ENCODE measurements at regions not wholly inside any gene's neighbourhood (a gene's known extent, or its start where the extent isn't known, plus 50 kb on each side); places are given as distances from the start of the nearest gene placed in this dataset.

DNA sequence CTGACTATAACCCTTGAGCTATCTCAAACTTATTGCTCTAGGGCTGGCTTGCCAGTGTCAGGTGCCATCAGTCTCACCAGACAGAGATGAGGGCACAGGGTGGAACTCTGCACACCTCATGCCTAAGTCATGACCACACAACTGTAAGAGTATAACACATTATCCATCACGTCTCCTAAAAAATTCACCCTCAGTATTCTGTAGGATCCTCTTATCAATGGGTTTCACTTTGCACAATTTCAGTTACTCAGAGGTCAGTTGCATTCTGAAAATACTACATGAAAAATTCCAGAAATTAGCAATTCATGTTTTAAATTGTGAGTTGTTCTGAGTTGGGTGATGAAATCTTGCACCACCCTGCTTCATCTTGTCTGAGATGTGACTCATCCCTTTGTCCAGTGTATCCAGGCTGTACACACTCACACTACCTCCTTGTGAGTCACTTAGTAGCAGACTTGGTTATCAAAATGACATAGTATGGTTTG lies 690.9 kb upstream of the CDH18 start:
- TF ChIP-seq, protein P1, sequence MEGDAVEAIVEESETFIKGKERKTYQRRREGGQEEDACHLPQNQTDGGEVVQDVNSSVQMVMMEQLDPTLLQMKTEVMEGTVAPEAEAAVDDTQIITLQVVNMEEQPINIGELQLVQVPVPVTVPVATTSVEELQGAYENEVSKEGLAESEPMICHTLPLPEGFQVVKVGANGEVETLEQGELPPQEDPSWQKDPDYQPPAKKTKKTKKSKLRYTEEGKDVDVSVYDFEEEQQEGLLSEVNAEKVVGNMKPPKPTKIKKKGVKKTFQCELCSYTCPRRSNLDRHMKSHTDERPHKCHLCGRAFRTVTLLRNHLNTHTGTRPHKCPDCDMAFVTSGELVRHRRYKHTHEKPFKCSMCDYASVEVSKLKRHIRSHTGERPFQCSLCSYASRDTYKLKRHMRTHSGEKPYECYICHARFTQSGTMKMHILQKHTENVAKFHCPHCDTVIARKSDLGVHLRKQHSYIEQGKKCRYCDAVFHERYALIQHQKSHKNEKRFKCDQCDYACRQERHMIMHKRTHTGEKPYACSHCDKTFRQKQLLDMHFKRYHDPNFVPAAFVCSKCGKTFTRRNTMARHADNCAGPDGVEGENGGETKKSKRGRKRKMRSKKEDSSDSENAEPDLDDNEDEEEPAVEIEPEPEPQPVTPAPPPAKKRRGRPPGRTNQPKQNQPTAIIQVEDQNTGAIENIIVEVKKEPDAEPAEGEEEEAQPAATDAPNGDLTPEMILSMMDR (IDR thresholded peaks at IDR 0.05): no peak
- no peaks in the 10 kb centered on the region for H3K9me3 Mint-ChIP-seq
- no peak for DNase-seq
- H3K36me3 Mint-ChIP-seq (ENCODE audit: low read depth): no peaks in the 10 kb centered on the region
- no peak overlapping the region for H3K4me3 Mint-ChIP-seq
- H3K4me1 Mint-ChIP-seq: no peaks in the 10 kb centered on the region
- H3K27ac Mint-ChIP-seq: no peak overlapping the region
- H3K27me3 Mint-ChIP-seq (ENCODE audit: low read depth, poor library complexity): peaks cover 2% of the 10 kb centered on the region

DNA sequence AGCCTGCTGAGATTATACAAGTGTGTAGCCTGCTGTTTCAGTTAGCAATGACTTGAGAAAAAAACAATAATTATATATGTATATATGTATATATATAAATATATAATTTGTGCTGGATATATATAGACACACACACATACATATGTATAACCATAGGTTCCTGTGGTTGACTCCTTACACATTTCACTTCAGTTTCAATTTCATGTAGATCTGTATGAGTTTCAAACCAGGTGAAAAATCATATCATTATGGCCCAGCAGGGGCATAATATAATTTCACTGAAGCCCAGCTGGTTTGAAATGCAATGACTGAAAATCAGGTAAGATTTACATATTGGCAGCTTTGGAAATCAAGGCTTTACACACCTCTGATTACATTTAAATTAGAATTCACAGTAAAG lies 690.4 kb upstream of the CDH18 start:
- TF ChIP-seq, protein P1 (IDR thresholded peaks at IDR 0.05): no peak
- H3K4me1 Mint-ChIP-seq: no peaks in the 10 kb centered on the region
- peaks cover 2% of the 10 kb centered on the region for H3K27me3 Mint-ChIP-seq (ENCODE audit: low read depth, poor library complexity)
- DNase-seq: no peak
- no peak overlapping the region for H3K4me3 Mint-ChIP-seq
- no peaks in the 10 kb centered on the region for H3K36me3 Mint-ChIP-seq (ENCODE audit: low read depth)
- H3K27ac Mint-ChIP-seq: no peak overlapping the region
- H3K9me3 Mint-ChIP-seq: no peaks in the 10 kb centered on the region

DNA sequence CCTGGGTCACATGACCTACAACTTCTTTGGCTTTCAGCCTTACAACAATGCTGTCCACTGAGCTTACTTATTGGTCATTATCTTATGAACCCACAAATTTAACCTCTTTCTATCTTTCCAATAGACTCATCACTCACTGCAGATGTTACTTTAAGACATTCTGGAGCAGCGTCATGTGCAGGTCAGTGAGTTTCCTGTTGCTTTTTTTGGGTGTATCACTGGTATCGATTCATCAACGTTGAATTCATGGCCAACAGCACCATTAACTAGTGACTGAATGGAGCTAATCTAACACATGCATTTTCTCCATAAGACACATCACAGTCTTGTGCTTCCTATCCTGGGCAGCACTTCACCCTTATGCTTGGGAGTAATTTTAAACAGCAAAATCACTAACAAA lies 672.6 kb upstream of the CDH18 start:
- TF ChIP-seq, protein P1 (IDR thresholded peaks at IDR 0.05): no peak
- no peak overlapping the region for H3K27ac Mint-ChIP-seq
- no peaks in the 10 kb centered on the region for H3K36me3 Mint-ChIP-seq (ENCODE audit: low read depth)
- no peak overlapping the region for H3K4me3 Mint-ChIP-seq
- no peak for DNase-seq
- H3K4me1 Mint-ChIP-seq: no peaks in the 10 kb centered on the region
- H3K9me3 Mint-ChIP-seq: no peaks in the 10 kb centered on the region
- no peaks in the 10 kb centered on the region for H3K27me3 Mint-ChIP-seq (ENCODE audit: low read depth, poor library complexity)

DNA sequence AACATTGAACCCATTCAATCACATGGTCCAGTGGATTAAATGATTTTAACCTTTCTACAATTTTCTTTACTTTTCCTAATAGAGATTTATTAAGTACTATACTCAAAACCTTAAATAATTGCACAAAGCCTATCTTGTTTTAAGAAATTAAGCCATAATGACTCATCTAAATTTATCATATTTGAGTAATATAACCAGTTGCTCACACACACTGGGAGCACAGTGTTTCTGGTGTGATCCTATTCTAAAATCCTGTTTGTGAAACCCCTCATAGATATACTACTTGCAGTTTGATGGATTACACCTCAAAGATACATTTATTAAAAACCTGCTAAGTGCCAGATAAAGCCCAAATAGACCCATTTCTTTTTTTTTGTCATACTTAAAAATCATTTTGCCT lies 668.3 kb upstream of the CDH18 start:
- H3K27ac Mint-ChIP-seq: no peak overlapping the region
- H3K36me3 Mint-ChIP-seq (ENCODE audit: low read depth): no peaks in the 10 kb centered on the region
- TF ChIP-seq, protein P1 (IDR thresholded peaks at IDR 0.05): no peak
- no peaks in the 10 kb centered on the region for H3K4me1 Mint-ChIP-seq
- no peaks in the 10 kb centered on the region for H3K27me3 Mint-ChIP-seq (ENCODE audit: low read depth, poor library complexity)
- peaks cover 3% of the 10 kb centered on the region for H3K9me3 Mint-ChIP-seq
- H3K4me3 Mint-ChIP-seq: no peak overlapping the region
- no peak for DNase-seq

DNA sequence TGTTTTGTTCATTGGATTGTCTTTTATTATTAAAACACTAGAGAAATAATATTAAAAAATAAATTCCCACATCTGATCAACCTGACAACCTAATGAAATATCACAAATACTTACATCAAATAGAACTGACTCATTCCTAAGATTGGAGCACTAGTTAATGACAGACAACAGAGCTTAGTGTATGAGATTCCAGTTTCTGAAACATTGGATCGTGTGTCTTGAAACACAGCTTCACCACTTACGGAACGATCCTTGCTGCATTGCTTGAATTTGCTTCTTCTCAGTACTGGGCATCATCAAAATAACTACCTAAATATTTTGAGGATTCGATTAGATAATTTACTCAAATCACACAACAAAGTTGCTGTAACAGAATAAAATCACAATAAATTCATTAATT lies 667.2 kb upstream of the CDH18 start:
- H3K9me3 Mint-ChIP-seq: peaks cover 11% of the 10 kb centered on the region
- no peak overlapping the region for H3K4me3 Mint-ChIP-seq
- H3K27ac Mint-ChIP-seq: no peak overlapping the region
- no peaks in the 10 kb centered on the region for H3K27me3 Mint-ChIP-seq (ENCODE audit: low read depth, poor library complexity)
- no peaks in the 10 kb centered on the region for H3K4me1 Mint-ChIP-seq
- H3K36me3 Mint-ChIP-seq (ENCODE audit: low read depth): no peaks in the 10 kb centered on the region
- no peak for DNase-seq
- TF ChIP-seq, protein P1 (IDR thresholded peaks at IDR 0.05): no peak

DNA sequence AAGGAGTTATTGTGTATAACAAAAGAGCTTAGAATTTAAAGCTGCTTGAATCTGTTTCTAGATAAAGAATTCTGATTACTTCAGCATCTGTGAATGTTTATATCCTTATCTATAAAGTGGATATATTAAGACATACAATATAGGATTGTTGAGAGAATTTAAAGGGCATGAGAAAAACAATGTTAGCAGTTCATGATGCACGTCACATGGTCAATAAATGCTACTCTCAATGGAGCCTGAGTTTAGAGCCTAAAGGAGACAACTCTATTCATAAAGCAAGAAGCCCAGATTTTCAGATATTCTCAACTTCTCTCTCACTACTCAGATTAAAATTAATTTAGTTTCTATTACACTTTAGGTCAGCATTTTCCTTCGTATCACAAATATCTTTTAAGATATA lies 666.7 kb upstream of the CDH18 start:
- no peaks in the 10 kb centered on the region for H3K4me1 Mint-ChIP-seq
- H3K36me3 Mint-ChIP-seq (ENCODE audit: low read depth): no peaks in the 10 kb centered on the region
- TF ChIP-seq, protein P1 (IDR thresholded peaks at IDR 0.05): no peak
- peaks cover 11% of the 10 kb centered on the region for H3K9me3 Mint-ChIP-seq
- no peak overlapping the region for H3K27ac Mint-ChIP-seq
- no peak overlapping the region for H3K4me3 Mint-ChIP-seq
- no peaks in the 10 kb centered on the region for H3K27me3 Mint-ChIP-seq (ENCODE audit: low read depth, poor library complexity)
- DNase-seq: no peak
